GM19455 (cell line): ENCODE measurements at regions not wholly inside any gene's neighbourhood (a gene's known extent, or its start where the extent isn't known, plus 50 kb on each side); places are given as distances from the start of the nearest gene placed in this dataset.

Source experiments
- ATAC-seq: cut with Tn5 transposase; IDR thresholded peaks from one replicate; pipeline ENCODE4 v1.9.1; 2021; ENCODE audit not compliant: unreplicated experiment

DNA sequence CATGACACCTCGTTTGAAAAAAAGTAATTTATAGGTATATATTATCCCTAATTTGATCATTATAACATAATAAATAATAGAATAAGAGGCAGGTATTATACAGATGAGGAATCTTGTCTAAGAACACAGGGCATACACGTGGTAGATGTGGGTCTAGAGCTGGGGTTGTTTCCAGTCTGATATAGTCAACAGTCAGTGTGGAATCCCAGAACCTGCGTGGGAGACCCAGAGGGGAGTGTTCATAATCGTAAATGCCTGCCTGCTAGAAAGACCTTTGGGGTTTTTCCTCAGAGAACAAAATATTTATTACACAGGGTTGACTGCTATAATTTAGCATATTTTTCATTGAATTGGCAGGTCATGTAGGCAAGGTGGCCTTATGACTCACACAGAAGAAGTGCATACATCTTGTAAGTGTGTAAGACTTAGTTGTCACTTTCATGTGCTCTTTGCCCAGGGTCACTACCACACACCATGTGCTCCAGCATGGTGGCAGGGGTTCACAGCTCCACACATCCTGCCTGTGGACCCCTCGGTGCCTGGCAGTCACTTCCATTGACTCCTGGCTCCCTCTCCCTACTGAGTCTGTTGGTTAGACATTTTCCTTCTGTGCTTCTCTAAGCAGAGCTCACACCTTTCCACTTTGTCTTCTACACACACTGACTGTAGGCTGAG is 94.9 kb upstream of the IKZF1 start:
- no peak for ATAC-seq

DNA sequence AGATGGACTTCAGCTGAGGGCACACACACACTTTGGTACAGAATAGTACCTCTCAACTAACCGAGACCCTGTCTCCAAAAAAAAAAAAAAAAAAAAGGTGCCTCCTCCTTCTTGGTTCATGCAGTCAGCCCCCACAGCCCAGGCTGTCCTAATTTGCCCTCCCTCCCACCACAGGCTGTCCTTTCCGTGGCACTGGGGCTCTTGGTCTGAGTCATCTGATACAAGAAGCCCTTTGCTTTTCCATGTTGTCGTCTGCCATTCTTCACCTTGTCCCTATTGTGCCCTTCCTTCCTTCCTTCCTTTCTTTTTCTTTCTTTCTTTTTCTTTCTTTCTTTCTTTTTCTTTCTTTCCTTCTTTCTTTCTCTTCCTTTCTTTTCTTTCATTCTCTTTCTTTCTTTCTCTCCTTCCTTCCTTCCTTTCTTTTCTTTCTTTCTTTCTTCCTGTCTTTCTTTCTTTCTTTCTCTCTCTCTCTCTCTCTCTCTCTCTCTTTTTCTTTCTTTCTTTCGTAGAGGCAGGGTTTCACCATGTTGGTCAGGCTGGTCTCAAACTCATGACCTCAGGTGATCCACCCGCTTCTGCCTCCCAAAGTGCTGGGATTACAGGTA is 96.0 kb upstream of the IKZF1 start:
- no peak for ATAC-seq

DNA sequence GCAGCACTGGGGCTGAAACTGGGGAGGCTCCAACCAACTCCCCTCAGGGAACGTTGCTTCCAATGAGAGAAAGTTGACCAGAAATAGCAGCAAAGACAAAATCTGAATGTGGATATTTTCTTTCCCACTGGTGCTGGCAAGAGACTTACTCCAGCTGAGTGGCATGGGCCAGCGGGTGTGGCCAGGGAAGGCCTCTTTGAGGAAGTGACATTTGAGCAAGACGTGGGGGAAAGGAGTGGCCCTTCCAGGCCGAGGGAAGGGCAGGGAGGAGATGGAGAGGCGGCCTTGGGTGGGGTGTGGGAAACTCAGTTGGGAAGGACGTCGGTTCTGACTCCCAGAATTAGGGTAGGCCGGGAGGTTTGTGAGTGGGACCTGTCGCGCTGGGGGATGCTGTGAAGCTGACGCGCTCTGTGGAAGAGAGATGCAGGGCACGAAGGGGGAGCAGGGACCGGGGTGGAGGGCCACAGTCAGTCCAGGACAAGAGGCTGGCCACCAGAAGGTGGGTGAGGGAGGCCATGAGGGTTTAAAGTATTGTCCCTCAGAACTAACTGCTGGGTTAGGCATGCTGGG is 96.7 kb upstream of the IKZF1 start:
- ATAC-seq = no peak

GRCh38 chr7:50207251-50207564 is 97.3 kb upstream of the IKZF1 start:
- ATAC-seq = no peak

DNA sequence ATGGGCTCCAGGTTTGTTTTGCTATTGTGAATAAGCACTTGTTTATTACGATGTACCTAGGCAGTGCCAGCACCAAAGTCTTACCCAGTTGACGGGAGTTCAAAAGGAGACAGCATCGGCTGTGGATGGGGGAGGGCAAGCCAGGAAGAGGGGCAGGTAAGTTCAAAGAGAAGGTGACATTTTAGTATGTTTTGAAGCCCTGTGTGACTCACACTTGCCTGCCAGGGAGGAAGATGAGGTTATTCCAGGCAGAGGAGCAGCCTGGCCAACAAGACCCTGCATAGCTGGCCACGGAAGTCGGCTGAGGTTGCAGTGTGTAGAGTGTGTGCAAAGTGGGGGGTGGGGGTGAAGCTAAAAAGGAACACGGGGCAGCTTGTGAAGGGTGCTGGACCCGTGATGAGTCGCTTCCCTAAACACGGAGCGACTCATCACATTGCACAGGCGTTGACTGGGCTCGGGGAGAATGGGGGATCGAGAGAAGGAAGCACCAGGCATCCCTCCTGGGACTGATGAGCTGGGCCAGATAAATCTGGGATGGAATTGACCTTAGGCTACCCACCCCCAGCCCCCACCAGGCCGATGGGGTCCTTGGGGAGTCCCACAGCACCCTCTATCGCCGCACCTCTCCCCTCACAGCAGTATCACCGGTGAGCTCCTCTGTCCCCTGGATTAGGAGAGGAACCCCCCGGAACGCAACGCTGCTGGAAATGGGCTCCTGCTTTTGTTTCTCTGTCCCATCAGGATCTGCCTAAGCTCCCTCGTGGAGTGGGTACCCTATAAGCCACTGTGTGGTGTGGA is 97.9 kb upstream of the IKZF1 start:
- no peak for ATAC-seq

DNA sequence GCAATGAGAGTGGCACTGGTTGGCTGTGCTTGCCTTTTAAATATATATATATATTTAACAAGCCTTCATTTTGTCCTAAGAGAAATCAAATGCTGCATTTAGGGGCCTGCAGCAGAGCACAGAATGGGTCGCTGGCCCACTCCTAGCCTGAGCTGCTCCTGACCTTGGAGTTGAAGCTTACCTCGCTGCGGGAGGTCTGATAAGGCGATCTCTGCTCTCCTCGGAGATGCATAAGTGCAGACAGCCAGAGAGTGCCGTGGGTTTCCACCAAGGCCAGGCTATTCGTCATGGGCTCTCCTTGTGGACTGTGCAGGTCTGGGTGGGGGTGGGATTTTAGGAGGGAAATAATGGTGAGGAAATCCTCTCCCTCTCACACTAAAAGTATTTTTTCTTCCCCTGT is 99.5 kb upstream of the IKZF1 start:
- ATAC-seq = no peak

DNA sequence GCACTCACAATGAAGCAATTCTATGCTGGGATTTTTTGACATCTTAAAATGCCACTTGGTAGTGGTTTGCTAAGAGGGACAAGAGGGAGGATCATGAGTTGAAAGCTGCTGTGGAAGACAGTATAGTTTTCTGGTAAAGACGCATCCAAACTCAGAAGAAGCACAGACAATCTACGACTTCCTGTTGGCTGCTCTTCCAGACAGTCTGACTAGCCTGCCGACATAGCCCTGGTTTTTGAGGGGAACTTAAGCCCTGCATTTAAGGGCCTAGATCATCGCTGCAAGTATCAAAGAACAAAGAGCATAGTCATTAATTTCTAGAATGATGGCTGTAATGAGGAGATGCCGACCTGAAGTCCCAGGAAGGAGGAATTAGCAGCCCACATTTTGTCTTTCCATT is 99.9 kb upstream of the IKZF1 start:
- no peak for ATAC-seq

DNA sequence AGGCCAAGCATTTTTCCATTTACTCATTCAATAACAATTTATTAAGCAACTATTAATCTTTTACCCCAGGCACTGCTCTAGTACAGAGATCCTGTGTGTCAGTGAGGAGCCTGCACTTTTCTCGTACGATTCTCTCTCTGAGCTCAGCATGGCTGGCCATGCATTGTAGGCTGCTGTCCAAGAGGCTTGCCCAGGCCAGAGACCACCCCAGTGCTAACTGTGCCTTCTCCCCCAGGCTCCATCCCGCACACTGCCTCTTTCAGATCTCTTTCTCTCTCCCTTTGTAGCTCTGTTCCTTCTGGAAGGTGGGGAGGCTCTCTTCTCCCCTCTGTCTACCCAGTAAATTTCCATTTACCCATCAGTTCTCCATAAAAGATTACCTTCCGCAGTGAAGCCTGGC is 101.0 kb upstream of the IKZF1 start:
- ATAC-seq = no peak

GRCh38 chr7:50202052-50202555 is 102.4 kb upstream of the IKZF1 start:
- no peak for ATAC-seq

DNA sequence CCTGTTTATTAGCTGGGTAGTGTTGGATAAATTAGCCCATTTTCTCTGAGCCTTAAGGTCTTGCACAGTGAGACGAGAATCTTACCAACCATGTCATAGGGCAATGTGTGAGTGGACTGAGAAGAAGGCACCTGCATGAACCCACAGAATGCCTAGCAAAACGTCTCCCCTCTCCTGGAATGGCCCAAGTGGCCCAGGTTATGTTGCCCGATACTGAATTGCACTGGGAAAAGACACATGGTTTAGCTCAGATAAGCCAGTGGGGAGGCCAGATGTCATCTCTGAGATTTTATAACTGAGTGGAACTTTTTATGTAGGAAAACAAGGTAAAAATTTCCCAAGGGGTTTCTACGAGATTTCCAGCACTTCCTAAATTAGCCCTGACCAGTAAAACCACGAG is 104.7 kb upstream of the IKZF1 start:
- no peak for ATAC-seq

DNA sequence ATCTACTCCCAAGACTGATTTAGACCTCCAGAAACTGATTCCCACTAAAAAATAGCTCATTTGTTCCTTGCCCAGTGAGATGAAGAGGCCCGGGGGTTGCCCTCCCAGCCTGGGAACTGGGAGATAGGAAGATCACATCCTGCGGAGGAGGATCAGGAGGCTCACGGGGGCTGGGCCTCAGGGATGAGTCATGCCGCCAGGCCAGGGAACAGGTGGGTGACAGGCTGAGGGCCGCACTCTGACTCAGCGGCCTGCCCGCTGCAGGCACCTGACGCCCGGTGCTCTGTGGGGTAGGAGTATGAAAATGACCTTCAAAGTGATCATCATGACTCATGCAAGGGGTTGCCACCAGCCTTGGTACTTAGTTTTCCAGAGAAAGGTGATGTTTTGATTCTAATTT is 104.5 kb upstream of the ZPBP start:
- ATAC-seq = peak; percentile 88

GRCh38 chr7:50196719-50197118 is 103.7 kb upstream of the ZPBP start:
- no peak for ATAC-seq

DNA sequence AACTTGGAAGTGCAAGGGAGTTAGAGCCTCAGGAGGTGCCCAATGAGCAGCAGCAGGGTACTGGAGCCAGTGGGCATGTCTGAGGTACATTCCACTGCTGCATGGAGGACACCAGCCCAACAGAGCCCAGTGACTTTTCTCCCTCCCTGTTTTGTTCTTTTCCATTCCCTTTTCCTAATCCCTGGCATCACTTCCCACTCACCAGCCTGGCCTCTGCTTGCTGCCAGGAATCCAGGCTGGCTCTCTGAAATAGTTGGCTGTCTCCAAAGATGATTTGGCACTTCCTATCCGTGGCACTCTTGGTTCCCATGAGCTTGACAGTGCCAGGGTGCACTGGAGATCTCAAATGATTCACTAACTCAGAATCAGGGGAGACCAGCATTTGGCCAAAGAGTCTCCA is 97.7 kb upstream of the ZPBP start:
- ATAC-seq = no peak

- ATAC-seq = no peak
Observed at GRCh38 chr7:50189371-50189770, 96.3 kb upstream of the ZPBP start.

GRCh38 chr7:50185951-50186682 is 93.1 kb upstream of the ZPBP start:
- ATAC-seq = no peak

DNA sequence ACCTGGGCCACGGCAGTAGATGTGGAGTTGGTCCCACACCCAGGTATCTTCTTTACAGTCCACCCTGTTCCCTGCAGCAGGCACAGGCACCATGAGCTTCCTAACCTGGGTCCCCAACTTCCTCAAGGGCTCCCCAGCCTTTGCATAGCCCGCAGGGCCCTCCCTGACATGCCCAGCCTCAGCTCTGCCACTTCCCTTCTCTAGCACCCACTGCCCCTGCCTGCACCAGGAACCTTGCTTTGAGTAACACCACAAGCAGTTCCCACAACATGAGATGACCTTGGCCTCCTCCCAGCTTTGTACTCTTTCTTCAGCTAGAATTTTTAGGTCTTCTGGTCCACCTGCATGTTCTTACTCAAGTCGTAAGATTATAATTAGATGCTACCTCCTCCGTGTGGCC is 92.2 kb upstream of the ZPBP start:
- ATAC-seq = no peak

GRCh38 chr7:50184271-50184990 is 91.4 kb upstream of the ZPBP start:
- no peak for ATAC-seq

- ATAC-seq = no peak
Observed at GRCh38 chr7:50182759-50183158, 89.7 kb upstream of the ZPBP start.

GRCh38 chr7:50181081-50181480 is 88.0 kb upstream of the ZPBP start:
- ATAC-seq = no peak

GRCh38 chr7:50178166-50178565 is 85.1 kb upstream of the ZPBP start:
- ATAC-seq = no peak

DNA sequence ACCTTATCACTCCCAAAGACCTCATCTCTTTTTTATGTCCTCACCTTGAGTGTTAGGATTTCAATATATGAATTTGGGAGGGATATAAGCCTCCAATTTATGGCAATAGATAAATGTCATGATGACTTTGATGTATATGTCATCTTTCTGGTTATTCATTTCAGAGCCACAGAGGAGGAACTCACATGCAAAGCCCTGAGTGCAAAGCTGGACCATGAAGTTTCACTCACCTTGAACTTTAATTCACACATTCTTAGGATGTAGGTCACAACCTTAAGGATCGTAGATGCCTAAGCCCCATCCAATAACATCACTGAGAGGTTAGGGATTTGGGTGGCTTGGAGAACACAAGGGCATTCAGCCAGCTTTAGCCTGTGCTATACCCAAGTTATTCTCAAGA is 81.9 kb upstream of the ZPBP start:
- ATAC-seq = no peak
